IPS DF 19.7 (cell line): ENCODE measurements at regions not wholly inside any gene's neighbourhood (a gene's known extent, or its start where the extent isn't known, plus 50 kb on each side); places are given as distances from the start of the nearest gene placed in this dataset.
A peak's percentile ranks its signal among the peaks of the same experiment; 100 is the strongest.
"Not testable (repeated sequence)": the region's sequence is repeated elsewhere in the genome, so short reads cannot be mapped to it uniquely, and the experiment has no call there.

Experiments
- DNase-seq: peaks from one replicate; pipeline ENCODE4 v3.0.0-alpha.2; 2013; ENCODE audit warnings: low read depth, low spot score

DNA sequence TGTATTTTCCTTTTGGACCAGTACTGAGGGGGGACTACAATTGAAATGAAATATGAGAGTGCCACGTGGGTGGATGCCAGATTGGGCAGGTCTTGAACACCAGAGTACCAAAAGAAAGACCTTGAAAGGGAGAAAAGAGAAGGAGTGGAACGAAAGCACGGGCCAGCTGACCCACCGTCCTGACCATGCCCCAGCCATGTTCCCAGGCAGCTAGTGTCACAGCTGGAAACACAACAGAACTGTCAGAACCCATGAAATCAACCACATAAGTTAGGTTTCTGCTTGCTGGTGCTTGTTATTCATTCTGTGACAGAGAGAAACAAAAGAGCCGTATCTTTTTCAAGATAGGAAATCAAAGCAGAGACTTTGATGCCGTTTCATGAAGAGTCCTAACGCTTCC is 268.8 kb downstream of the MEX3B start:
- DNase-seq: no peak

GRCh38 chr15:81775779-81776178 is 270.0 kb downstream of the MEX3B start:
- DNase-seq: not testable (repeated sequence)

GRCh38 chr15:81774309-81774708 is 271.5 kb downstream of the MEX3B start:
- DNase-seq: no peak

- DNase-seq: no peak
Measured at GRCh38 chr15:81768773-81769172, 277.0 kb downstream of the MEX3B start.

DNA sequence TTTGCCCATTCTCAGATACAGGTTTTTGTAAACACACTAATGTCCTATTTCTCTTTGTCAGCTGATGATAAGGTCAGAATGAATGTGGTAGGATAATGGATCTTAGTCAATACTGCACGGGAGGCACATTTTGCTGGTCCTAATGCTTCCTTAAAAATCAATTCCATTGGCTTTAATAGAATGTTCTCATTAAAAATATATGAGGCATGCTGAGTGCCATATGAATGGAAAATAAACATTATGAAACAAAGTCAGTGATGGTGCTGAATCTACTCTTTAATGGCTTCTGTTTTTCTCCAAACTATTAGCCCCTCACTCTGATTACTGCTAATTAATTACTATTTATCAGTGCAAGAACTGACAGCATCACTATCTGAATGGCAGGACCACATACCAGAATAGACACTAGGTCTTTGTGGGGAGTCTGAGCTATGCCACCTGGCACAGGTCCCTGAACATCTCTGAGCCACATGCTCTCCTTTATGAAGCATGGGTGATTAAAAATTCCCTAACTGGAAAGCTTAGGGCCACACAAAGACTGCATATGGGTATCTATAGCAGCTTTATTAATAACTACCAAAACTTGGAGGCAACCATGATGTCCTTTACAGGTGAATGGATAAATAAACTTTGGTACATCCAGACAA is 278.9 kb downstream of the MEX3B start:
- no peak for DNase-seq

DNA sequence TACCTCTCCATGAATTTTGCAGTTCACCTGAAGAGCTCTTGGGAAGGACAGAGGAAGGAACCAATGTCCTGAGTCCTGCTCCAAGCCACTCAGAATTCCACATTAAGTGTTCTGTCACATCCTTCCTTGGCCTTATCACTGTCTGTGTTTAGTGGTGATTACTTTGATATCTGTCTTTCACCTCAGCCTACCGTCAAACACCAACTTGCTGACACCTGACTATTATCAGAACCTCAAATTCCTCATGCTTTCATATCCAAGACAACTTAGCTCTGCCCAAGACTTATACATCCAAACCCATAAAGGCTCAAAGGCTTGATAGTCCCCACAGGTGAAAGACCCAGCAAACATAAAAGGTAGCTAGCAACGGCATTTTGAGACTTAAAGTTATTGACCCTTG is 280.0 kb downstream of the MEX3B start:
- DNase-seq: no peak

DNA sequence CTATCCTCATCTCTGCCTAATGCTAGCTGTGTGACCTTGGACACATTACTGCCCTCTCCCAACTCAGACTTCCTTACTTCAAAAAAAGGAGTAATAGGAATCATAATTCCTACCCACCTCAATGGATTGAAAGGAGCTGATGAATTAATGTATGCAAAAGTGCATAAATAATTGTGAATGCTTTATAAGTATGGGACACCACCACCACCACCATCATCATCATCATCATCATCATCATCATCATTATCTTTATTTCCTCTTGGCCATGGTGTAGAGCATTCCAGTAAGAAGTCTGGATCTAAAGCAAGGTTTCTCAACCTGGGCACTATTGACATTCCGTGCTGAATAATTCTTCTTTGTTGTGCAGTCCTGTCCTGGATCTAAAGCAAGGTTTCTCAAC is 282.5 kb downstream of the MEX3B start:
- DNase-seq: no peak

DNA sequence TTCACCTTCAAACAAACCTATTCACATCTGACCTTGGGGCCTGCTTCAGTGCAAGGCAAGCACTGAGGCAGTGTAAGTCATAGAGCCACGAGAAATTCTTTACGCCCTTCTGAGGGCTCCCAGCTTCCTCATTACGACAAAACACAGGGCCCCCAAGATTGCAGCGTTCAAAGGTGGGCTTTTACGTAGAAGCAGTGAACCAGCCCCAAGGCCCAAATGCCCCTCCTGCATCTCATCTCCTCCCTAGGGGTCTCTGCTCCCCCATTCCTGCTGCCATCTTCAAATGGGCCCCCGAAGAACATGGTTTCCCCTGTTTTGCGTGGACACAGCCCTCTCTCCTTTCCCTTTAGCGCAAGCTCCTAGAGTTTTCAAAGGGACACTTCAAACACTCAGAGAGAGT is 285.1 kb downstream of the MEX3B start:
- DNase-seq: no peak

- DNase-seq: no peak
Measured at GRCh38 chr15:81758818-81759284, 287.0 kb downstream of the MEX3B start.

DNA sequence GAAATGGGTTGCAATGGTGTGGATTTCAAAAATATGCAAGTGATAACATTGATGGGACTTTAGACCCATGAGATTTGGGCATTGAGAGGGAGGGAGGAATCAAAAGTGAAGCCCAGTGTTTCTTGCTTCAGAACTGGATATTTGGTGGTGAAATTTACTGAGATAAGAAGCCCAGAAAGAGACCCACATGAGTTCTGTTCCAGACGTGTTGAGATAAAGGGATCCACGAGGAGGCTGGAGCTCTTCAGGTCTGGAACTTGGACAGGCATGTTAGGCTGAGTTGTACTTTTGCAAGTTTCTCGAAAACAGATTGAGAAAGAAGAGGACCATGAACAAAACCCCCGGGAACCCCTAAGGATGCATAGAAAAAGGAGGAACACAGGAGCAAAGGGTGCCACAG is 290.2 kb downstream of the MEX3B start:
- no peak for DNase-seq

GRCh38 chr15:81754078-81754477 is 291.7 kb downstream of the MEX3B start:
- no peak for DNase-seq

DNA sequence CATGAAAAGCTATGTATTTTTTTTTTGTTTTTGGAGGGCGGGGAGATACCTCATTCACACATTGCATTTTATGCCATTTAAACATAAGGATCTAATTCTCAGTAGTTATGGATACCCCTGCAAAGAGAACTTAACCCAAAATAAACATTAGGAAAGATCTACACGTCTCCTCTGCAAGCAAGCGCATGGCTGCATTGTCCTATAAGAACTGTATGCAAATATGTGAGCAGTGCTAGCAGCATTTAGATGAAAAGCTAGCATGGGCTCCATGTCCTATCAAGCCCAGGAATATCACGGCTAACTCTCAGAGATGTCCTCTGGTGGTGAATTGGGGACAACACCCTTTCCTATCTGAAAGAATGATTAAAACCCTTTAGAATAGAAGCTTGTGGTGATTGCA is 292.8 kb downstream of the MEX3B start:
- DNase-seq: no peak

GRCh38 chr15:81752546-81752942 is 293.3 kb downstream of the MEX3B start:
- DNase-seq: no peak

GRCh38 chr15:81751816-81752545 is 293.8 kb downstream of the MEX3B start:
- no peak for DNase-seq

DNA sequence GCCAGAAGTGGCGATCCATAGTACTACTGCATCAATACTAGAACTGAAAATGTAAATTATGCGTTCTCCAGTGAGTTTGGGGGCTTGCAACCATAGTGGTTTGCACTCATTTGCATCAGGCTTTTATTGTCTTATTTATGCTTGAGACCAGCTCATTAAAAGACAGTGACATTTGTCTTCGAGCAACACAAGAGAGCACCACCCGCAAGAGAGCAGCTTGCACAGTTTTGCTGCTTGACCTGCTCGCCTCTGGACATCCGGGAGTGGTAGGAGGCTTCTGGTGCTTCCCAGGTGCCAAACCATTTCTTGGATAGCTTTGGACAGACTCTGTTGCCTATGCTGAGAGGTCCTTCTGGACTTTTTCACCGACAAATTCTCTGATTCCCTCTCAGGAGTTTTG is 294.6 kb downstream of the MEX3B start:
- no peak for DNase-seq

GRCh38 chr15:81749716-81750375 is 296.0 kb downstream of the MEX3B start:
- no peak for DNase-seq

- no peak for DNase-seq
Measured at GRCh38 chr15:81747482-81747881, 298.3 kb downstream of the MEX3B start.

DNA sequence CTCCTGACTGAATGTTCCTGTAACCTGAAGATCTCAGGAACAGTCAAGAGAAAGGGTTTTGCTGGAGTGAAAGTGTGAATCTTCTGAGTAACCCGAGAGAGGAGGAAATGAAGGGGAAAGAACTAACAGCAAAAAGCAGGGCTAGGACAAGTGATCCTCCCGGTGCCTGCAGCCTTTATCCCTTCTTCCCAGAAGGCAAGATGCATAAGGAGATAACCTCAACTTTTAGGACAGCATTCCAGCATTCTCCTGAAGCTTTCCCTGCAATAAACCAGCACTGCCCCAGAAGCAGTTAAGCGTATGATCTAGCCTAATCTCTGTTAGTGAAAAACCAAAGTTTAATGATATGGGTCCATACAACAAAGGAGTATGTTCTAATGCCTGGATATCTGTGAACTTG is 298.8 kb downstream of the MEX3B start:
- no peak for DNase-seq

- DNase-seq: no peak
Measured at GRCh38 chr15:81744364-81744763, 301.5 kb downstream of the MEX3B start.

- no peak for DNase-seq
Measured at GRCh38 chr15:81740416-81740815, 305.4 kb downstream of the MEX3B start.

GRCh38 chr15:81729340-81729739 is 316.5 kb downstream of the MEX3B start:
- DNase-seq: no peak

DNA sequence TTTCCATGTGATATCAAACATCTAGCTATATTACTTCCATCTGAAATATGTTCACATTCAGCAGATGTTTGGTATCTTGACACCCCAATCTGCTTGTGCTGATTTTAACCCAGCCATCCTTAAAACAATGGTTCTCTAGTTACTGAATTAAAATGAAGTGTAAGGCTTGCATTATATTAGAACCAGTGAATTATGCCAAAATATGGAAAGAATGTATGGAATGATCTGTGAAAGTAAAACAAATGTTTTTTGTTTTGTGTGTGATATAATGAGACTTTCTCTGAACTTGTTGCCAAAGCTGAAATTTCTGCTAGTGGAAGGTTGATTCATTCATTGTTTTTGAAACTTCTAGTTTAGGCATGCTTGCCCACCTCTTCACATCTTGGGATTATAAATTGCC is 317.1 kb downstream of the MEX3B start:
- DNase-seq: no peak

DNA sequence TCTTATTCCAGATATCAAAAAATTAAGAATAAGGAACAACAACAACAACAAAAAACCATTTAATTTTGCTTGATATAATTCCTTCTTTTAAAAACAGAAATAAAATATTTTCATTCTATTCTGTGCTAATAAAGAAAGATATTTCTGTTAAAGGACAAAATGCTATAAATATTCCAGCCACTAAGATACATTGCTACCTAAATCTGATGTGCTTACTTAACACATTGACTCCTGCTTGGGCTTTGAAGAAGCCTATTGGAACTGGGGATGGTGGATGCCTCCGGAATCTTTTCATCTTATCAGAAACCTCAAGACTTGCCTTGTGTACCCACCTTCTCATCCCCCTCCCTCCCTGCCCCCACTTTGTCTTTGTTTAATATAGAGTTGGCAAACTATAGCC is 320.2 kb downstream of the MEX3B start:
- peak; percentile 5 for DNase-seq
